ENCODE measurements at regions not wholly inside any gene's neighbourhood (a gene's known extent, or its start where the extent isn't known, plus 50 kb on each side); places are given as distances from the start of the nearest gene placed in this dataset.

DNA sequence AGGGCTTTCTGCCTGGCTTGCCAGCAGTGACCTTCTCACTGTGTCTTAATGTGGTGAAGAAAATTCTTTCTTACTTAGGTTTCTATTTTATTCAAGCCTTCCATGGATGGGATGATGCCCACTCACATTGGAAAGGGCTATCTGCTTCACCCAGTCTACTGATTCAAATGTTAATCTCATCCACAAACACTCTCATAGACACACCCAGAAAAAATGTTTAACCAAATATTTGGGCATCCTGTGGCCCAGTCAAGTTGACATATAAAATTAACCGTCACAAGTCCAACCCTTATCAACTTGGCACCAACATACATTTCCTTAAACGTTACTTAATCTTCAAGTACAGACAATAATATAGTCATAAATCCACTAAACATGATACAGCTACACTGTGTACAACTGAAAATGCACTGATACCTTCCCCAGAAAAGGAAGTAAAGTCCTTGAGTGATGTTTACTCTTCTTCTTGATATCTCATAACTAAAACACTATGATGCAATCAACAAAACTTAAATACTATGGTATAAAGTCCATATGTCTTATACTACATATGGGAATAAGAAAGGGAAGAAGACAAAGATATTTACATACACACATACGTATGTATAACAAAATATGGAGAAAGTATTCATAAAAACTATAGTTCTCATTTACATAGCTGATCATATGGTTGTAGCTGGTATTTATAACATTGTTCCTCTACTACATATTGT lies 394.7 kb upstream of the NOVA1 start:
- DNase-seq = no peak
- Histone ChIP-seq H3K4me1 (no peaks in the 10 kb centered on the region), H3K4me3 (ENCODE audit: low read depth, low read length) (no peak overlapping the region), H3K27me3 (no peaks in the 10 kb centered on the region), H3K9me3 (no peaks in the 10 kb centered on the region), H3K36me3 (no peaks in the 10 kb centered on the region)
- no peak for TF ChIP-seq CTCF (IDR thresholded peaks at IDR 0.05; ENCODE audit: low read depth, low read length)

- no peaks in the 10 kb centered on the region for H3K4me1 ChIP-seq
- no peaks in the 10 kb centered on the region for H3K9me3 ChIP-seq
- DNase-seq = no peak
- TF ChIP-seq CTCF (IDR thresholded peaks at IDR 0.05; ENCODE audit: low read depth, low read length) = no peak
- H3K4me3 ChIP-seq (ENCODE audit: low read depth, low read length) = no peak overlapping the region
- H3K36me3 ChIP-seq = no peaks in the 10 kb centered on the region
- H3K27me3 ChIP-seq = no peaks in the 10 kb centered on the region
Measured at GRCh38 chr14:26993556-26993955, 395.7 kb upstream of the NOVA1 start.

- Histone ChIP-seq H3K36me3 (no peaks in the 10 kb centered on the region), H3K27me3 (no peaks in the 10 kb centered on the region), H3K4me3 (ENCODE audit: low read depth, low read length) (no peak overlapping the region), H3K4me1 (no peaks in the 10 kb centered on the region), H3K9me3 (no peaks in the 10 kb centered on the region)
- DNase-seq = no peak
- no peak for TF ChIP-seq CTCF (IDR thresholded peaks at IDR 0.05; ENCODE audit: low read depth, low read length)
Measured at GRCh38 chr14:26995301-26995700, 397.5 kb upstream of the NOVA1 start.

- no peak overlapping the region for H3K4me3 ChIP-seq (ENCODE audit: low read depth, low read length)
- no peaks in the 10 kb centered on the region for H3K27me3 ChIP-seq
- DNase-seq = no peak
- TF ChIP-seq CTCF (IDR thresholded peaks at IDR 0.05; ENCODE audit: low read depth, low read length) = no peak
- H3K9me3 ChIP-seq = no peaks in the 10 kb centered on the region
- H3K36me3 ChIP-seq = no peaks in the 10 kb centered on the region
- no peaks in the 10 kb centered on the region for H3K4me1 ChIP-seq
Measured at GRCh38 chr14:26996246-26996645, 398.4 kb upstream of the NOVA1 start.

DNA sequence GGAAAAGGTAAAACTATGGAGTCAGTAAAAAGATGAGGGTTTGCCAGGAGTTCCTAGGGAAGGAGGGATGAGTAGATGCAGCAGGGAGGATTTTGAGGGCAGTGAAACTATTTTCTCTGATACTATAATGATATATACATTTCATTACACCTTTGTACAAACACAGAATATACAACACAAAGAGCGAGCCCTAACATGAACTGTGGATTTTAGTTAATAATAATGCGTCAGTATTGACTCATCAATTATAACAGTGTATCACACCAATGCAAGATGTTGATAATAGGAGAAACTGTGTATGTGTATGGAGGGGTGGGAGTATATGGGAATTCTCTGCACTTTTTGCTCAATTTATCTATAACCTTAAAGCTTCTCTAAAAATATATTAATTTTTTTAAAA lies 404.3 kb upstream of the NOVA1 start:
- Histone ChIP-seq H3K27me3 (no peaks in the 10 kb centered on the region), H3K9me3 (no peaks in the 10 kb centered on the region), H3K4me3 (ENCODE audit: low read depth, low read length) (no peak overlapping the region), H3K4me1 (no peaks in the 10 kb centered on the region), H3K36me3 (no peaks in the 10 kb centered on the region)
- no peak for TF ChIP-seq CTCF (IDR thresholded peaks at IDR 0.05; ENCODE audit: low read depth, low read length)
- DNase-seq = no peak

GRCh38 chr14:27006570-27006969 lies 408.7 kb upstream of the NOVA1 start:
- DNase-seq = no peak
- no peaks in the 10 kb centered on the region for H3K36me3 ChIP-seq
- H3K4me3 ChIP-seq (ENCODE audit: low read depth, low read length) = no peak overlapping the region
- no peaks in the 10 kb centered on the region for H3K4me1 ChIP-seq
- TF ChIP-seq CTCF (IDR thresholded peaks at IDR 0.05; ENCODE audit: low read depth, low read length) = no peak
- no peaks in the 10 kb centered on the region for H3K9me3 ChIP-seq
- H3K27me3 ChIP-seq = no peaks in the 10 kb centered on the region
